HCT116 (cell line): ENCODE measurements at regions not wholly inside any gene's neighbourhood (a gene's known extent, or its start where the extent isn't known, plus 50 kb on each side); places are given as distances from the start of the nearest gene placed in this dataset.

Experiments
- CTCF ChIP-seq, 3 experiments: fragments of 200-600 bp in 1 of 3; sonication (generic) in 1 of 3; IDR thresholded peaks in 2 of 3; conservative IDR thresholded peaks in 1 of 3; 2 replicates each; pipeline ENCODE4 v1.5.1; 2012 to 2017; ENCODE audit warnings: low read depth in 2 of 3, low read length in 2 of 3, antibody characterized with exemption in 1 of 3, borderline replicate concordance in 1 of 3, control low read depth in 1 of 3, mild to moderate bottlenecking in 1 of 3, mixed read lengths in 1 of 3, mixed run types in 1 of 3, moderate library complexity in 1 of 3; ENCODE audit not compliant: insufficient read depth in 1 of 3
- EZH2 ChIP-seq: fragments of 200-600 bp; sonication (generic); IDR thresholded peaks from 2 replicates; pipeline ENCODE4 v1.6.1; 2017; ENCODE audit warnings: antibody characterized with exemption, mixed run types
- MAX ChIP-seq: IDR thresholded peaks from 2 replicates; pipeline ENCODE4 v1.6.1; 2012

GRCh38 chr9:105954517-105954916, 260.2 kb downstream of the TMEM38B start:
- no peak for TF ChIP-seq EZH2
- TF ChIP-seq MAX = no peak
- no peak for TF ChIP-seq CTCF (IDR thresholded peaks at IDR 0.05 in 2 of 3, conservative IDR thresholded peaks at IDR 0.05 in 1 of 3; ENCODE audit: borderline replicate concordance in 1 of 3, insufficient read depth in 1 of 3, low read depth in 2 of 3, low read length in 2 of 3)
